ENCODE measurements at regions not wholly inside any gene's neighbourhood (a gene's known extent, or its start where the extent isn't known, plus 50 kb on each side); places are given as distances from the start of the nearest gene placed in this dataset.

DNA sequence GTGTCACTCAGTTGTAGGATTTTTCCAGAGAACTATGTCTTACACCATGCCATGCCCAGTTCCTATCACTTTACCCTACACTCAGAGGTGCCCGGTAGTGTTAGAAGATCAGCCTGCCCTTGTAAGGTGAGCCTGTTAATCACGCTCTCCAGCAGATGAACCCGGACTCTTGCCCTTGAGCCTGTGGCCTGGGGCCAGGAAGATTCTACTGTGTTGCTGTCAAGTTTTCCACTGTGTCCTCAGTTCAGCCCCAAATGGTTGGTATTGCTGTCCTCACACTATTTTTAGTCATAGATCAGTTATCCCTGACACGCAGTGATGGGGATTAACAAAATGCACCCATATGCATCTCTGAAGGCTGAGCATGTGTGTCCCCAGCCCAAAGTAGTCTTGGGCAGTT lies 105.0 kb upstream of the SPAG17 start:
- TF ChIP-seq, protein P1, sequence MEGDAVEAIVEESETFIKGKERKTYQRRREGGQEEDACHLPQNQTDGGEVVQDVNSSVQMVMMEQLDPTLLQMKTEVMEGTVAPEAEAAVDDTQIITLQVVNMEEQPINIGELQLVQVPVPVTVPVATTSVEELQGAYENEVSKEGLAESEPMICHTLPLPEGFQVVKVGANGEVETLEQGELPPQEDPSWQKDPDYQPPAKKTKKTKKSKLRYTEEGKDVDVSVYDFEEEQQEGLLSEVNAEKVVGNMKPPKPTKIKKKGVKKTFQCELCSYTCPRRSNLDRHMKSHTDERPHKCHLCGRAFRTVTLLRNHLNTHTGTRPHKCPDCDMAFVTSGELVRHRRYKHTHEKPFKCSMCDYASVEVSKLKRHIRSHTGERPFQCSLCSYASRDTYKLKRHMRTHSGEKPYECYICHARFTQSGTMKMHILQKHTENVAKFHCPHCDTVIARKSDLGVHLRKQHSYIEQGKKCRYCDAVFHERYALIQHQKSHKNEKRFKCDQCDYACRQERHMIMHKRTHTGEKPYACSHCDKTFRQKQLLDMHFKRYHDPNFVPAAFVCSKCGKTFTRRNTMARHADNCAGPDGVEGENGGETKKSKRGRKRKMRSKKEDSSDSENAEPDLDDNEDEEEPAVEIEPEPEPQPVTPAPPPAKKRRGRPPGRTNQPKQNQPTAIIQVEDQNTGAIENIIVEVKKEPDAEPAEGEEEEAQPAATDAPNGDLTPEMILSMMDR (IDR thresholded peaks at IDR 0.05; ENCODE audit: borderline replicate concordance, extremely low read depth, low read length, poor library complexity, severe bottlenecking): no peak
- TF ChIP-seq EZH2 (IDR thresholded peaks at IDR 0.05; ENCODE audit: borderline replicate concordance, low read depth, low read length, severe bottlenecking): no peak

Measured in DND-41 (cell line).